ENCODE measurements at regions not wholly inside any gene's neighbourhood (a gene's known extent, or its start where the extent isn't known, plus 50 kb on each side); places are given as distances from the start of the nearest gene placed in this dataset.

- TF ChIP-seq CTCF (IDR thresholded peaks at IDR 0.05; ENCODE audit: low read depth, low read length) = no peak
- TF ChIP-seq MAX (IDR thresholded peaks at IDR 0.05; ENCODE audit: low read depth, low read length) = no peak
- no peak for TF ChIP-seq POLR2A (IDR thresholded peaks at IDR 0.05; ENCODE audit: extremely low read depth, insufficient read length)
- DNase-seq (ENCODE audit: low read depth) = no peak
Measured at GRCh38 chr10:62959553-62959952, 143.4 kb upstream of the EGR2 start.

GRCh38 chr10:62958980-62959379 lies 142.8 kb upstream of the EGR2 start:
- DNase-seq (ENCODE audit: low read depth) = no peak
- TF ChIP-seq MYC (IDR thresholded peaks at IDR 0.05; ENCODE audit: low read depth, low read length) (no peak), CTCF (IDR thresholded peaks at IDR 0.05; ENCODE audit: low read depth, low read length) (no peak), POLR2A (IDR thresholded peaks at IDR 0.05; ENCODE audit: extremely low read depth, insufficient read length) (no peak), MAX (IDR thresholded peaks at IDR 0.05; ENCODE audit: low read depth, low read length) (no peak)
- no peak overlapping the region for H3K4me3 ChIP-seq (ENCODE audit: low read depth, low read length)

More at GRCh38 chr10:62959553-62959952, 143.4 kb upstream of the EGR2 start:
- no peak overlapping the region for H3K4me3 ChIP-seq (ENCODE audit: low read depth, low read length)

GRCh38 chr10:62946278-62946677 lies 130.1 kb upstream of the EGR2 start:
- no peak overlapping the region for H3K4me3 ChIP-seq (ENCODE audit: low read depth, low read length)
- TF ChIP-seq CTCF (IDR thresholded peaks at IDR 0.05; ENCODE audit: low read depth, low read length) (no peak), POLR2A (IDR thresholded peaks at IDR 0.05; ENCODE audit: extremely low read depth, insufficient read length) (no peak), MYC (IDR thresholded peaks at IDR 0.05; ENCODE audit: low read depth, low read length) (no peak), MAX (IDR thresholded peaks at IDR 0.05; ENCODE audit: low read depth, low read length) (no peak)
- DNase-seq (ENCODE audit: low read depth) = no peak

GRCh38 chr10:62939698-62940097 lies 123.5 kb upstream of the EGR2 start:
- TF ChIP-seq MYC (IDR thresholded peaks at IDR 0.05; ENCODE audit: low read depth, low read length) = no peak
- no peak for TF ChIP-seq MAX (IDR thresholded peaks at IDR 0.05; ENCODE audit: low read depth, low read length)
- TF ChIP-seq POLR2A (IDR thresholded peaks at IDR 0.05; ENCODE audit: extremely low read depth, insufficient read length) = no peak
- TF ChIP-seq CTCF (IDR thresholded peaks at IDR 0.05; ENCODE audit: low read depth, low read length) = no peak
- peak; percentile 18 for DNase-seq (ENCODE audit: low read depth)
- no peak overlapping the region for H3K4me3 ChIP-seq (ENCODE audit: low read depth, low read length)

GRCh38 chr10:62938672-62939071 lies 122.5 kb upstream of the EGR2 start:
- H3K4me3 ChIP-seq (ENCODE audit: low read depth, low read length) = no peak overlapping the region
- TF ChIP-seq MYC (IDR thresholded peaks at IDR 0.05; ENCODE audit: low read depth, low read length) = no peak
- DNase-seq (ENCODE audit: low read depth) = no peak

GRCh38 chr10:62937674-62938073 lies 121.5 kb upstream of the EGR2 start:
- no peak for DNase-seq (ENCODE audit: low read depth)
- no peak for TF ChIP-seq MAX (IDR thresholded peaks at IDR 0.05; ENCODE audit: low read depth, low read length)
- TF ChIP-seq POLR2A (IDR thresholded peaks at IDR 0.05; ENCODE audit: extremely low read depth, insufficient read length) = no peak
- TF ChIP-seq MYC (IDR thresholded peaks at IDR 0.05; ENCODE audit: low read depth, low read length) = no peak
- no peak for TF ChIP-seq CTCF (IDR thresholded peaks at IDR 0.05; ENCODE audit: low read depth, low read length)
- no peak overlapping the region for H3K4me3 ChIP-seq (ENCODE audit: low read depth, low read length)

Data from NB4 (cell line).